Endodermal cell (in vitro differentiated cells): ENCODE measurements at regions not wholly inside any gene's neighbourhood (a gene's known extent, or its start where the extent isn't known, plus 50 kb on each side); places are given as distances from the start of the nearest gene placed in this dataset.

Source experiments
- DNase-seq: peaks from one replicate; pipeline ENCODE4 v3.0.0-alpha.2; 2017
- H3K27ac ChIP-seq: 2 replicates; pipeline ENCODE4 v1.5.1; 2013; ENCODE audit warnings: mild to moderate bottlenecking, low read depth, low read length, moderate library complexity
- H3K27me3 ChIP-seq: 2 replicates; pipeline ENCODE4 v1.6.1; 2013; ENCODE audit warnings: mild to moderate bottlenecking, low read length, moderate library complexity; ENCODE audit not compliant: insufficient read depth, control insufficient read depth, poor library complexity, severe bottlenecking
- H3K36me3 ChIP-seq: 2 replicates; pipeline ENCODE4 v1.7.0; 2013; ENCODE audit warnings: mild to moderate bottlenecking, low read length, moderate library complexity; ENCODE audit not compliant: control insufficient read depth, insufficient read depth
- H3K4me1 ChIP-seq: one replicate; pipeline ENCODE4 v1.7.0; 2013; ENCODE audit warnings: low read length; ENCODE audit not compliant: control insufficient read depth, insufficient read depth
- H3K4me3 ChIP-seq: 2 replicates; pipeline ENCODE4 v1.5.1; 2013; ENCODE audit warnings: mild to moderate bottlenecking, low read length, moderate library complexity
- H3K9ac ChIP-seq: 2 replicates; pipeline ENCODE4 v1.6.1; 2013; ENCODE audit warnings: mild to moderate bottlenecking, low read length, moderate library complexity; ENCODE audit not compliant: poor library complexity, severe bottlenecking; ENCODE audit errors: extremely low read depth
- H3K9me3 ChIP-seq: 2 replicates; pipeline ENCODE4 v1.6.1; 2013; ENCODE audit warnings: mild to moderate bottlenecking, low read length, moderate library complexity; ENCODE audit not compliant: control insufficient read depth
- H3K27ac Mint-ChIP-seq: 2 replicates; pipeline ENCODE4 v1.8.0; 2020; ENCODE audit warnings: mixed read lengths
- H3K27me3 Mint-ChIP-seq: 2 replicates; pipeline ENCODE4 v1.8.0; 2021; ENCODE audit warnings: mild to moderate bottlenecking, mixed read lengths; ENCODE audit not compliant: insufficient read depth
- H3K36me3 Mint-ChIP-seq: 2 replicates; pipeline ENCODE4 v1.8.0; 2020; ENCODE audit warnings: low read depth, mixed read lengths
- H3K4me1 Mint-ChIP-seq: 2 replicates; pipeline ENCODE4 v1.8.0; 2020; ENCODE audit warnings: mixed read lengths
- H3K4me3 Mint-ChIP-seq: 2 replicates; pipeline ENCODE4 v1.8.0; 2020; ENCODE audit warnings: mild to moderate bottlenecking, moderate library complexity, mixed read lengths
- H3K9me3 Mint-ChIP-seq: 2 replicates; pipeline ENCODE4 v1.8.0; 2020; ENCODE audit warnings: mild to moderate bottlenecking, mixed read lengths
- CTCF ChIP-seq: fragments of 200-600 bp; sonication (generic); conservative IDR thresholded peaks from 2 replicates; pipeline ENCODE4 v1.5.0; 2021; ENCODE audit warnings: antibody characterized with exemption, mild to moderate bottlenecking
- WGBS, 2 experiments: methylation state at CpG; one replicate each; pipeline versions ENCODE4 v1.1.5 to v1.1.7; 2013; ENCODE audit warnings: missing lambda C conversion rate in 2 of 2, mixed read lengths in 1 of 2; ENCODE audit not compliant: insufficient coverage in 1 of 2, insufficient read length in 1 of 2; 5-methylcytosine and 5-hydroxymethylcytosine counted together

GRCh38 chr3:103919327-103919726 is 1447.4 kb upstream of the ALCAM start:
- Mint-ChIP-seq H3K9me3 (no peaks in the 10 kb centered on the region), H3K4me1 (no peaks in the 10 kb centered on the region), H3K36me3 (no peaks in the 10 kb centered on the region), H3K4me3 (no peak overlapping the region), H3K27ac (no peak overlapping the region), H3K27me3 (no peaks in the 10 kb centered on the region)
- WGBS, 2 experiments = 63% methylated on average over 3 of the region's 3 CpGs; no CpG with 5 or more reads in 1 of the 2 experiments
- Histone ChIP-seq H3K36me3 (no peaks in the 10 kb centered on the region), H3K9me3 (no peaks in the 10 kb centered on the region), H3K9ac (no peak overlapping the region), H3K27ac (no peak overlapping the region), H3K4me1 (no peaks in the 10 kb centered on the region), H3K4me3 (no peak overlapping the region), H3K27me3 (no peaks in the 10 kb centered on the region)
- no peak for DNase-seq
- no peak for TF ChIP-seq CTCF

GRCh38 chr3:103923907-103924306 is 1442.8 kb upstream of the ALCAM start:
- no peaks in the 10 kb centered on the region for H3K27me3 ChIP-seq
- H3K27ac ChIP-seq = no peak overlapping the region
- no peaks in the 10 kb centered on the region for H3K4me1 Mint-ChIP-seq
- H3K4me1 ChIP-seq = no peaks in the 10 kb centered on the region
- DNase-seq = no peak
- H3K36me3 ChIP-seq = no peaks in the 10 kb centered on the region
- no peaks in the 10 kb centered on the region for H3K27me3 Mint-ChIP-seq
- H3K9ac ChIP-seq = no peak overlapping the region
- no peak overlapping the region for H3K4me3 ChIP-seq
- H3K9me3 ChIP-seq = no peaks in the 10 kb centered on the region
- H3K27ac Mint-ChIP-seq = no peak overlapping the region
- no peaks in the 10 kb centered on the region for H3K9me3 Mint-ChIP-seq
- no peak overlapping the region for H3K4me3 Mint-ChIP-seq
- TF ChIP-seq CTCF = no peak
- no peaks in the 10 kb centered on the region for H3K36me3 Mint-ChIP-seq

- DNase-seq = no peak
- TF ChIP-seq CTCF = no peak
- Mint-ChIP-seq H3K36me3 (no peaks in the 10 kb centered on the region), H3K9me3 (no peaks in the 10 kb centered on the region), H3K4me1 (no peaks in the 10 kb centered on the region), H3K27me3 (no peaks in the 10 kb centered on the region), H3K4me3 (no peak overlapping the region), H3K27ac (no peak overlapping the region)
- H3K36me3 ChIP-seq = no peaks in the 10 kb centered on the region
- no CpG with 5 or more reads among the region's 1 CpG for WGBS, 2 experiments
- no peaks in the 10 kb centered on the region for H3K27me3 ChIP-seq
- H3K4me3 ChIP-seq = no peak overlapping the region
- H3K9ac ChIP-seq = no peak overlapping the region
- H3K27ac ChIP-seq = no peak overlapping the region
- H3K4me1 ChIP-seq = no peaks in the 10 kb centered on the region
- no peaks in the 10 kb centered on the region for H3K9me3 ChIP-seq
Measured at GRCh38 chr3:103924544-103924943, 1442.2 kb upstream of the ALCAM start.
